ENCODE measurements at regions not wholly inside any gene's neighbourhood (a gene's known extent, or its start where the extent isn't known, plus 50 kb on each side); places are given as distances from the start of the nearest gene placed in this dataset.

- Mint-ChIP-seq H3K4me3 (no peak overlapping the region), H3K27me3 (ENCODE audit: low read depth in 3 of 3) (peaks cover 0 to 4% (median 4%) of the 10 kb centered on the region in 3 donors), H3K4me1 (peaks cover 18% of the 10 kb centered on the region), H3K27ac (no peak overlapping the region), H3K36me3 (no peaks in the 10 kb centered on the region), H3K9me3 (no peaks in the 10 kb centered on the region)
- Histone ChIP-seq H3K4me2 (replicated peaks; ENCODE audit: extremely low read depth, low read length, poor library complexity, severe bottlenecking) (no peak overlapping the region), H3K9ac (ENCODE audit: insufficient read depth, low read length, poor library complexity, severe bottlenecking) (no peak overlapping the region), H3K4me1 (ENCODE audit: control insufficient read depth in 1 of 2, insufficient read depth in 2 of 2, low read length in 2 of 2) (peaks cover 17 to 27% of the 10 kb centered on the region in 2 donors), H3K4me3 (replicated peaks in 1 of 3; ENCODE audit: low read depth in 2 of 3, low read length in 3 of 3) (no peak overlapping the region), H3K27ac (ENCODE audit: low read depth in 1 of 2, low read length in 2 of 2) (no peak overlapping the region), H3K27me3 (ENCODE audit: control insufficient read depth in 2 of 2, insufficient read depth in 2 of 2, low read length in 2 of 2) (no peaks in the 10 kb centered on the region), H3K9me3 (replicated peaks in 1 of 2; ENCODE audit: control insufficient read depth in 1 of 2, insufficient read depth in 1 of 2, low read length in 2 of 2) (no peaks in the 10 kb centered on the region), H2AFZ (ENCODE audit: insufficient read depth, low read depth, low read length, poor library complexity, severe bottlenecking) (no peak overlapping the region), H3K79me2 (ENCODE audit: insufficient read depth, low read length) (no peaks in the 10 kb centered on the region), H3K36me3 (replicated peaks in 1 of 2; ENCODE audit: control insufficient read depth in 1 of 2, insufficient read depth in 2 of 2, low read length in 2 of 2) (no peaks in the 10 kb centered on the region), H4K20me1 (ENCODE audit: insufficient read depth, low read length) (no peaks in the 10 kb centered on the region)
- WGBS (ENCODE audit: insufficient coverage) = 100% methylated on average over 1 of the region's 6 CpGs
- no peak for TF ChIP-seq CTCF (IDR thresholded peaks at IDR 0.05)
- no peak for DNase-seq
- intact Hi-C loops (cut with micrococcal nuclease) = no loop called here
These were observed 185.3 kb upstream of the PREP start for GRCh38 chr6:105588123-105588710.

GRCh38 chr6:105587349-105588122 lies 184.7 kb upstream of the PREP start:
- peaks cover 0 to 4% (median 4%) of the 10 kb centered on the region in 3 donors for H3K27me3 Mint-ChIP-seq (ENCODE audit: low read depth in 3 of 3)

More at GRCh38 chr6:105587349-105588122, 184.7 kb upstream of the PREP start:
- no peaks in the 10 kb centered on the region for H3K36me3 Mint-ChIP-seq
- H3K27me3 ChIP-seq (ENCODE audit: control insufficient read depth in 2 of 2, insufficient read depth in 2 of 2, low read length in 2 of 2) = no peaks in the 10 kb centered on the region
- no peaks in the 10 kb centered on the region for H3K79me2 ChIP-seq (ENCODE audit: insufficient read depth, low read length)
- no peak overlapping the region for H3K4me2 ChIP-seq (replicated peaks; ENCODE audit: extremely low read depth, low read length, poor library complexity, severe bottlenecking)
- H3K9me3 Mint-ChIP-seq = no peaks in the 10 kb centered on the region
- peaks cover 13% of the 10 kb centered on the region for H3K4me1 Mint-ChIP-seq
- no peaks in the 10 kb centered on the region for H3K36me3 ChIP-seq (replicated peaks in 1 of 2; ENCODE audit: control insufficient read depth in 1 of 2, insufficient read depth in 2 of 2, low read length in 2 of 2)
- 96% methylated on average over 12 of the region's 23 CpGs for WGBS (ENCODE audit: insufficient coverage)
- peaks cover 14 to 20% of the 10 kb centered on the region in 2 donors for H3K4me1 ChIP-seq (ENCODE audit: control insufficient read depth in 1 of 2, insufficient read depth in 2 of 2, low read length in 2 of 2)
- H3K4me3 Mint-ChIP-seq = no peak overlapping the region
- H3K9ac ChIP-seq (ENCODE audit: insufficient read depth, low read length, poor library complexity, severe bottlenecking) = no peak overlapping the region
- H3K9me3 ChIP-seq (replicated peaks in 1 of 2; ENCODE audit: control insufficient read depth in 1 of 2, insufficient read depth in 1 of 2, low read length in 2 of 2) = no peaks in the 10 kb centered on the region
- H3K27ac Mint-ChIP-seq = peak overlapping the region in 1 of 7 donors; percentile 16
- no peak overlapping the region for H3K4me3 ChIP-seq (replicated peaks in 1 of 3; ENCODE audit: low read depth in 2 of 3, low read length in 3 of 3)
- DNase-seq = no peak
- H3K27ac ChIP-seq (ENCODE audit: low read depth in 1 of 2, low read length in 2 of 2) = no peak overlapping the region
- peak overlapping the region; percentile 8 for H2AFZ ChIP-seq (ENCODE audit: insufficient read depth, low read depth, low read length, poor library complexity, severe bottlenecking)
- TF ChIP-seq CTCF (IDR thresholded peaks at IDR 0.05) = no peak
- intact Hi-C loops (cut with micrococcal nuclease) = no loop called here
- no peaks in the 10 kb centered on the region for H4K20me1 ChIP-seq (ENCODE audit: insufficient read depth, low read length)
